ENCODE measurements at regions not wholly inside any gene's neighbourhood (a gene's known extent, or its start where the extent isn't known, plus 50 kb on each side); places are given as distances from the start of the nearest gene placed in this dataset.

DNA sequence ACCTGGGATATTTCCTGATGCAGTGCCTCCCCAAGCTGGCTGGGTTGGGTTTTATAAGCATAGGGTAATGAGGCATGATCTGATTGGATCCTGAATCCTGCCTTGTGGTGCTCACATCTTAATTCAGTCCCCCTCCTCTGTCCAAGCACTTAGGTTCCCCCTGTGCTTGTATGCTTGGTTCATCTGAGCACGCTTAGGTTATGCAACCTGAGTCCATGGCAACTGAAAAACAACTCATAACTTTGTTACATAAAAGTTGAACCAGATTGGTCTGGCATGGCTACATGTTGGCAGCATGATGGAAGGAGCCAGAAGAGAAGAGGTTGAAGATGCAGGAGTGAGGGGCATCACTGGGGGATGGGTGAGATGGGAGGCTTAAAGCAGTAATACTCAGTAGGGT is 57.3 kb upstream of the OSBPL3 start:
- ATAC-seq (ENCODE audit: low read depth) = no peak
- H3K27ac ChIP-seq (ENCODE audit: poor library complexity, severe bottlenecking) = no peak overlapping the region
- H3K36me3 ChIP-seq (ENCODE audit: low read depth) = no peaks in the 10 kb centered on the region
- H3K9me3 ChIP-seq (ENCODE audit: severe bottlenecking) = no peaks in the 10 kb centered on the region
- H3K4me1 ChIP-seq (ENCODE audit: insufficient read depth, poor library complexity, severe bottlenecking) = no peaks in the 10 kb centered on the region
- DNase-seq (ENCODE audit: low spot score) = no peak
- TF ChIP-seq, protein P1, sequence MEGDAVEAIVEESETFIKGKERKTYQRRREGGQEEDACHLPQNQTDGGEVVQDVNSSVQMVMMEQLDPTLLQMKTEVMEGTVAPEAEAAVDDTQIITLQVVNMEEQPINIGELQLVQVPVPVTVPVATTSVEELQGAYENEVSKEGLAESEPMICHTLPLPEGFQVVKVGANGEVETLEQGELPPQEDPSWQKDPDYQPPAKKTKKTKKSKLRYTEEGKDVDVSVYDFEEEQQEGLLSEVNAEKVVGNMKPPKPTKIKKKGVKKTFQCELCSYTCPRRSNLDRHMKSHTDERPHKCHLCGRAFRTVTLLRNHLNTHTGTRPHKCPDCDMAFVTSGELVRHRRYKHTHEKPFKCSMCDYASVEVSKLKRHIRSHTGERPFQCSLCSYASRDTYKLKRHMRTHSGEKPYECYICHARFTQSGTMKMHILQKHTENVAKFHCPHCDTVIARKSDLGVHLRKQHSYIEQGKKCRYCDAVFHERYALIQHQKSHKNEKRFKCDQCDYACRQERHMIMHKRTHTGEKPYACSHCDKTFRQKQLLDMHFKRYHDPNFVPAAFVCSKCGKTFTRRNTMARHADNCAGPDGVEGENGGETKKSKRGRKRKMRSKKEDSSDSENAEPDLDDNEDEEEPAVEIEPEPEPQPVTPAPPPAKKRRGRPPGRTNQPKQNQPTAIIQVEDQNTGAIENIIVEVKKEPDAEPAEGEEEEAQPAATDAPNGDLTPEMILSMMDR (IDR thresholded peaks at IDR 0.05; ENCODE audit: poor library complexity, severe bottlenecking) = no peak
- H3K4me3 ChIP-seq (ENCODE audit: severe bottlenecking) = no peak overlapping the region
- no peaks in the 10 kb centered on the region for H3K27me3 ChIP-seq (ENCODE audit: insufficient read depth, poor library complexity, severe bottlenecking)

DNA sequence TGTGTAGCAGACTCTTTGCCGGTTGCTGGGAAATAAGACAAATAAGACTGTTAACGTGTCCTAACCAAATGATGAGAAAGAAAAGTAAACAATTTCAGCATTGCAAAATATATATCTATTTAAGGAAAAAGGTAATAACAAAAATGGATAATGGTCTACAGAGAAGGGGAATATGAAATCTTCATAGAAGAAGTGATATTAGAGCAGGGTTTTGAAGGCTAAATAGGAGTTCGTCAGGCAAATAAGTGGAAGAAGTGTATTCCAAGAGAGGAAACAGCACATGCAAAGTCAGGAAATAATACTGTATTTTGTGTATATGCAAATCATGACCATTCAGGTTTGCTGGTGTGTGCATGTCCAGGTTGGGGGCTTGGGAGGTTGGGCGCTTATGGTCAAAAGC is 55.3 kb upstream of the OSBPL3 start:
- no peak overlapping the region for H3K4me3 ChIP-seq (ENCODE audit: severe bottlenecking)
- H3K27me3 ChIP-seq (ENCODE audit: insufficient read depth, poor library complexity, severe bottlenecking) = no peaks in the 10 kb centered on the region
- no peaks in the 10 kb centered on the region for H3K9me3 ChIP-seq (ENCODE audit: severe bottlenecking)
- TF ChIP-seq, protein P1 (IDR thresholded peaks at IDR 0.05; ENCODE audit: poor library complexity, severe bottlenecking) = no peak
- peaks cover 4% of the 10 kb centered on the region for H3K4me1 ChIP-seq (ENCODE audit: insufficient read depth, poor library complexity, severe bottlenecking)
- no peak overlapping the region for H3K27ac ChIP-seq (ENCODE audit: poor library complexity, severe bottlenecking)
- no peak for ATAC-seq (ENCODE audit: low read depth)
- no peak for DNase-seq (ENCODE audit: low spot score)
- H3K36me3 ChIP-seq (ENCODE audit: low read depth) = no peaks in the 10 kb centered on the region

DNA sequence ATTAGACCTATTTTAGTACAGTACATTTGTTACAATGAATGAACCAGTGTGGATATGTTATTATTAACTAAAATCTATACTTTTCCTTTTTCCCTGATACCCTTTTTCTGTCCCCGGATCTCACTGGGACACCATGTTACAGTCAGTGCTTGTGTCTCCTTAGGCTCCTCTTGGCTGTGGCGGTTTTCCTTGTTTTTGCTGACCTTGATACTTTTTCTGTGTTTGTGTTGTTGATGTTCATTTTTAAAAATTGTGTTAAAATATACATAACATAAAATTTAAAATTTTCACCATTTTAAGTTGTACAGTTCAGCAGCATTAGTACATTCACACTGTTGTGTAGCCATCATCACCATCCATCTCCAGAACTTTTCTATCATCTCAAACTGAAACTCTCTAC is 54.2 kb upstream of the OSBPL3 start:
- no peak overlapping the region for H3K27ac ChIP-seq (ENCODE audit: poor library complexity, severe bottlenecking)
- DNase-seq (ENCODE audit: low spot score) (no peak), ATAC-seq (ENCODE audit: low read depth) (no peak)
- no peaks in the 10 kb centered on the region for H3K9me3 ChIP-seq (ENCODE audit: severe bottlenecking)
- H3K4me1 ChIP-seq (ENCODE audit: insufficient read depth, poor library complexity, severe bottlenecking) = peaks cover 6% of the 10 kb centered on the region
- H3K27me3 ChIP-seq (ENCODE audit: insufficient read depth, poor library complexity, severe bottlenecking) = no peaks in the 10 kb centered on the region
- TF ChIP-seq, protein P1 (IDR thresholded peaks at IDR 0.05; ENCODE audit: poor library complexity, severe bottlenecking) = no peak
- H3K36me3 ChIP-seq (ENCODE audit: low read depth) = no peaks in the 10 kb centered on the region
- no peak overlapping the region for H3K4me3 ChIP-seq (ENCODE audit: severe bottlenecking)

- no peaks in the 10 kb centered on the region for H3K9me3 ChIP-seq (ENCODE audit: severe bottlenecking)
- H3K4me3 ChIP-seq (ENCODE audit: severe bottlenecking) = no peak overlapping the region
- no peak overlapping the region for H3K27ac ChIP-seq (ENCODE audit: poor library complexity, severe bottlenecking)
- ATAC-seq (ENCODE audit: low read depth) (no peak), DNase-seq (ENCODE audit: low spot score) (no peak)
- TF ChIP-seq, protein P1 (IDR thresholded peaks at IDR 0.05; ENCODE audit: poor library complexity, severe bottlenecking) = no peak
- H3K27me3 ChIP-seq (ENCODE audit: insufficient read depth, poor library complexity, severe bottlenecking) = no peaks in the 10 kb centered on the region
- H3K36me3 ChIP-seq (ENCODE audit: low read depth) = no peaks in the 10 kb centered on the region
- peaks cover 14% of the 10 kb centered on the region for H3K4me1 ChIP-seq (ENCODE audit: insufficient read depth, poor library complexity, severe bottlenecking)
These were observed 53.1 kb upstream of the OSBPL3 start for GRCh38 chr7:25032774-25033743.

GRCh38 chr7:25031432-25031831 is 51.5 kb upstream of the OSBPL3 start:
- ATAC-seq (ENCODE audit: low read depth) = no peak
- no peaks in the 10 kb centered on the region for H3K9me3 ChIP-seq (ENCODE audit: severe bottlenecking)
- H3K4me1 ChIP-seq (ENCODE audit: insufficient read depth, poor library complexity, severe bottlenecking) = peaks cover 19% of the 10 kb centered on the region
- H3K27ac ChIP-seq (ENCODE audit: poor library complexity, severe bottlenecking) = no peak overlapping the region
- TF ChIP-seq, protein P1 (IDR thresholded peaks at IDR 0.05; ENCODE audit: poor library complexity, severe bottlenecking) = no peak
- DNase-seq (ENCODE audit: low spot score) = no peak
- no peaks in the 10 kb centered on the region for H3K27me3 ChIP-seq (ENCODE audit: insufficient read depth, poor library complexity, severe bottlenecking)
- H3K36me3 ChIP-seq (ENCODE audit: low read depth) = no peaks in the 10 kb centered on the region
- no peak overlapping the region for H3K4me3 ChIP-seq (ENCODE audit: severe bottlenecking)
